Midbrain (tissue), 1 donor: ENCODE measurements at regions not wholly inside any gene's neighbourhood (a gene's known extent, or its start where the extent isn't known, plus 50 kb on each side); places are given as distances from the start of the nearest gene placed in this dataset.
A peak's percentile ranks its signal among the peaks of the same experiment; 100 is the strongest.

Source experiments
- DNase-seq: peaks from one replicate; lab custom pipeline; 2025; lab: John Stamatoyannopoulos, UW

- no peak for DNase-seq
These were observed 260.3 kb upstream of the RORB start for GRCh38 chr9:74236857-74237256.

- DNase-seq, result no peak
These were observed 251.2 kb upstream of the RORB start for GRCh38 chr9:74245866-74246497.

- no peak for DNase-seq
These were observed 241.6 kb upstream of the RORB start for GRCh38 chr9:74255489-74255984.

GRCh38 chr9:74275872-74276508 is 221.1 kb upstream of the RORB start:
- no peak for DNase-seq

GRCh38 chr9:74277532-74277931 is 219.6 kb upstream of the RORB start:
- no peak for DNase-seq

- no peak for DNase-seq
These were observed 215.5 kb upstream of the RORB start for GRCh38 chr9:74281674-74282073.

GRCh38 chr9:74282526-74283253 is 214.4 kb upstream of the RORB start:
- DNase-seq, result no peak

DNA sequence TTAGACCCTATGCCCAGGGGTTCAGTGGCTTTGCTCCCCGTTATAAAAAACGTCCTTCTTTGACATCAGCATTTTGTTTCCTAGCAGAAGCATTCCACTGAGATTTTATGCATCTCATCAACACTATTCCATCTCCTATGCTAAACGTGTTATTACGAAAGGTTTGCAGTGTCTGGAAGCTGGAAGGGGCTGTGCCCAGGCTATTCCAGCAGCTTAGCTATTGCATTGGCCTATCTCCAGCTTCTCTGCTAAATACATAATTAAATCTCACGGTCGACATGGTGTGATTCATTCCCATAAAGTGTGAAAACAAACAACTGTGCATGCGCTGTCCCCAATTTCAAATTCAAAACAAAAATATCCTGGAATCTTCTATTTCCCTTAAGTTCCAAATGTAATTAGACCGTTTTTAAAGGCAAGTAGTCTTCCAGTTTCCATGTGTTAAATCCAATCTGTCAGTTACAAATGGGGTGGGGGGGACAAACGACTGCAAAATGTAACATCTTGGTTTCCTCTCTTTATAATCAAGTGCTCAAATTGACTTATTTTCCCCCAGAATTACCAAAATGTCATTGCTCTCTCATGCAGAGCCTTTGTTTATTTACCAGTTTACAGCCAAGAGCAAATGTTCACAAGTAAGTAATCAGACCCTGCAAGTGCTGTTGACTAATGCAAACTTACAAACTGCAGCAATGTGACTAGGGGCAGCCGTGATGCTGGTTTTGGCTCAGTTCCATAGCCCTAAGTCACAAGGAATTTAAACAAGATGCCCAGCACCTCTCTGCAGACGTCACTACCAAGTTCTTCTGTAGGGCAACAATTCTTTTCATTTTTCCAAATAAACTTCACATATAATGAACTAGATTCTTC is 212.3 kb upstream of the RORB start:
- no peak for DNase-seq

DNA sequence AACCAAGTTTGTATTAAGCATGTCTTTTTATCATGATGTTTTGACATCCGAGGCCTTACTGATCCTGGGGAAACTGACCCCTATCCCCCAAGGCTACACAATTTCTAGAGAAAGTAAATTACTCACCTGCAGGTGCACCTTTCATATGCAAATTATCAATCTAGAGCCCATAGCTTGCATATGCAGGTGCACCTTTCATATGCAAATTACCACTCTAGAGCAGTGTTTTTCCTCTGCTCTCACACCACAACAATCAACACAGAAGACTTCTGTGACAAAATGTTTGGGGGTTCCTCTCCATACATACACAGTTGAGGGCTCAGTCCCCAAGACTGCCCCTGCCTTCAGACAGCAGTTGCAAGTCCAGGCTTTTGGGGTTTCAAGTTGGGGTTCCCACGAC is 203.7 kb upstream of the RORB start:
- no peak for DNase-seq

DNA sequence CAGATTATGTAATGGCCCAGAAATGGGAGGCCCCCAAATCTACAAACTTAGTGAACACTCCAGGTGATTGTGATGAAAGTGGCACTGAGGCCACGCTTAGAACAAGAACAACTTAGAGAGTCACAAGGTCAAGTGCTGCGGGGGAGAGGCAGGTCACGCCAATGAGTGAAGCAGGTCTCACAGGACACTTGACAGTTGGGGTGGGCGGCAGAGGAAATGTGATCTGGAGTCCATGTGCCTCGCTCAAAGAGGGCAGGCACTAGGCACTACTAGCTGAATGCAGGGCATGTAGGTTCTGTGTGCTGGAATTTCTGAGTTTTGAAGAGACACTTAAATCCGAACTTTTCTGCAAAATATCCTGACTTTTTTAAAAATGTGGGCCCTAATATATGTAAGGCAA is 193.2 kb upstream of the RORB start:
- DNase-seq, result no peak

- DNase-seq, result peak; percentile 5
These were observed 192.5 kb upstream of the RORB start for GRCh38 chr9:74304598-74304997.

- no peak for DNase-seq
These were observed 187.5 kb upstream of the RORB start for GRCh38 chr9:74309654-74310053.

DNA sequence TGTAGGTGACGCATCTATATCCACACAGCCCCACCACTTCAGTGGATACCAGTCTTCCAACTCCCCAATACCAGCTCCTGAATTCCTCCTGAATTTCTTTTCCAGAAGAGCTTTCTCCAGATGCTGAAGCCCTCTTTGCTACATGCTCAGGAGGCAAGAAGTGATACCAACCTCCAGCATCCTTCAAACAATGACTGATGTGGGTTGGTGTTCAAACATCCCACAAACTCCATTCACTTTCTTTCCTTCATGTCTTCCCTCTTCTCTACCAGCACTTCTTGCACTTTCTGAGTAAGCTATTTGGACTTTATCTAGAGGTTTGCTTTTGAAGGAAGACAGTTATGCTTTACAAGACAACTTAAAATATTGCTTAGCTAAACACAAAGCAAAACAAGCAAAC is 179.9 kb upstream of the RORB start:
- DNase-seq, result no peak

DNA sequence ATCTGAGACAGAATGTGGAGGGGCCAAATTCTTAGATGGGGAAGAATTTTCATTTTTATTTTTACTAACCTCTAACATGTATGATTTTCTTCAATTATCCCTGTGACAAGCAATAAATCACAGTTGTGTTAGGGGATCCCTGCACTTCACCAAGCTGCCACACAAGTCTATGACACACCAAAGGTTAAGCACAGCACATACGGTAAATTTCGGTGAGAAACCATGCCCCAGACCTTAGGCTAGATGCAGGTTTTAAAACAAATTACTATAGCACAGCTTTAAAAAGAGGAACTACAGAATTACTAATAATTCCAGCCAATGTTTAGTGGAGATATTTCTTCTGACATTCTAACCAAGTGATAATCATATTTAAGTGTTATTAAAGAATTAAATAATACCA is 175.7 kb upstream of the RORB start:
- DNase-seq, result no peak

- no peak for DNase-seq
These were observed 174.3 kb upstream of the RORB start for GRCh38 chr9:74322661-74323314.

DNA sequence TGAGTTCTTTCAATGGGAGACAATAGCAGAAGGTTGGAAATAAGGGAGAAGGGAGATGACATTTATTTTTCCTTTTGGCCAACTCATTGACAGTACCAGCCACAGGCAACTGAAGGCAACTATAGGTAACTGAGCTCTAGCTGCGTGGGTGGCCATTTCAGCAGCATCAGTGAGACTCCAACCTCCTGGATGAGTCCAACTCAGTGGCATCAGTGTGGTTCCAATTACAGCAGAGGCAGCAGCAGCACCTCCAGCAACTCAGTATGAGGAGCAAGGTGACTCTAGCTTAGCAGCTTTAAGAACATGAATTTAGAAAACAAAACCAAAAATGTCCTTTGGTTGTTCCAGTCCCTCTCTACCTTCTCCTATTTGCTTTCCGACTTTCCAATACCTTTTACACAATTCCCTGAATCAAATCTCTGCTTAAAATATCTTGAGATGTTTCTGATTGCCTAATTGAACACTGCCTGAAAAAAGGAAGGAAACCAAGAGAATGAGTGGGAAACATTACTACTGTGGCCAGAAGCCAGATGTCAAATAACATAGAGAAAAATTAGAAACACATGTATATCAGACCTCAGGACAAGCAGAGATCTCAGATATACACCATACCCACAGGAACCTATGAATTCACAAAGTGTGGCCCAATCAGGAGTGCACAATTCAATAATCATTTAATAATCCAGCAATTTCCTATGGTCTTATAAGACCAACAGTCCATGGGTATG is 166.5 kb upstream of the RORB start:
- DNase-seq, result no peak

DNA sequence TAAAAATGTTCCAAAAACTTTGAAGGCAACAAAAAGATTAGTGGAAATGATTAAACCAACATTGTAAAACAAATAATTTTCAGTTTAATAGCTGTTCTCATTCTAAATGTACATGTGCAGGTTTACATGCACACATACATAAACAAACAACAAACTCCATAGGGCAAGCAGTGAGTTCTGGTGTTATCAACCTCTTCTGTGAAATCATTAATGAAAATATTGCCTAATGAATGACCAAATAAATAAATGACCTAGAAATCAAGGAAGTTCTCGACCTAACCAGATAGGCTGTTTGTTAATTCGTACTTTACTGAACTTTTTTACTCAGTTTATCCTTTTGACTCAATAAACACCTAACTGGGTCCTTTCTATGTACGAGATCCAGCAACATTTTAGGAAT is 165.5 kb upstream of the RORB start:
- no peak for DNase-seq

- DNase-seq, result no peak
These were observed 163.6 kb upstream of the RORB start for GRCh38 chr9:74333384-74334032.

GRCh38 chr9:74334271-74334670 is 162.9 kb upstream of the RORB start:
- DNase-seq, result no peak

- no peak for DNase-seq
These were observed 161.0 kb upstream of the RORB start for GRCh38 chr9:74336161-74336560.

GRCh38 chr9:74348777-74349176 is 148.4 kb upstream of the RORB start:
- no peak for DNase-seq
